Upper lobe of left lung (tissue), 6 donors: ENCODE measurements at regions not wholly inside any gene's neighbourhood (a gene's known extent, or its start where the extent isn't known, plus 50 kb on each side); places are given as distances from the start of the nearest gene placed in this dataset.
"Not testable (repeated sequence)": the region's sequence is repeated elsewhere in the genome, so short reads cannot be mapped to it uniquely, and the experiment has no call there.

ENCODE experiments used
- ATAC-seq, 2 donors: fragments of 200-7000 bp; cut with Tn5 transposase; one replicate each; pipeline ENCODE4 v1.9.1; 2022; ENCODE audit warnings: mild to moderate bottlenecking in 2 of 2, moderate library complexity in 2 of 2; ENCODE audit not compliant: low FRiP score in 2 of 2
- DNase-seq, 2 donors: peaks; one replicate each; pipeline ENCODE4 v3.0.0-alpha.2; 2019 to 2020
- H3K27ac ChIP-seq, 4 donors: fragments of 200-600 bp; sonication (generic); one replicate each; pipeline ENCODE4 v1.5.1; 2016 to 2019
- H3K27me3 ChIP-seq, 4 donors: fragments of 200-600 bp; sonication (generic); one replicate each; pipeline ENCODE4 v1.5.1; 2017 to 2019
- H3K36me3 ChIP-seq, 4 donors: fragments of 200-600 bp; sonication (generic); one replicate each; pipeline ENCODE4 v1.5.1; 2016 to 2019
- H3K4me1 ChIP-seq, 4 donors: fragments of 200-600 bp; sonication (generic); one replicate each; pipeline ENCODE4 v1.5.1; 2018 to 2019
- H3K4me3 ChIP-seq, 4 donors: fragments of 200-600 bp; sonication (generic); one replicate each; pipeline ENCODE4 v1.5.1; 2017 to 2019; ENCODE audit warnings: mild to moderate bottlenecking in 2 of 4, moderate library complexity in 1 of 4
- H3K9me3 ChIP-seq, 4 donors: fragments of 200-600 bp; sonication (generic); one replicate each; pipeline ENCODE4 v1.5.1; 2018 to 2019
- EP300 ChIP-seq, 4 donors: sonication (generic); formaldehyde crosslinking; IDR thresholded peaks; one replicate each; pipeline ENCODE4 v1.5.1; 2017; ENCODE audit warnings: antibody characterized with exemption in 4 of 4, control low read depth in 2 of 4
- POLR2A ChIP-seq, 4 donors: fragments of 450-650 bp; IDR thresholded peaks; one replicate each; pipeline ENCODE4 v1.5.1; 2016 to 2017; ENCODE audit warnings: antibody characterized with exemption in 4 of 4, mild to moderate bottlenecking in 2 of 4
- POLR2AphosphoS5 ChIP-seq, 2 donors: sonication (generic); formaldehyde crosslinking; IDR thresholded peaks; one replicate each; pipeline ENCODE4 v1.5.1; 2017; ENCODE audit warnings: antibody characterized with exemption in 2 of 2
- WGBS, 2 donors: methylation state at CpG; one replicate each; pipeline ENCODE4 v1.1.5; 2017 to 2018; 5-methylcytosine and 5-hydroxymethylcytosine counted together
- TF ChIP-seq, protein P1 (sequence below), 6 experiments: fragments of 450-650 bp in 4 of 6; fragments of 200-600 bp in 2 of 6; sonication (generic) in 2 of 6; IDR thresholded peaks; one replicate each; pipeline ENCODE4 v1.5.1; 2016 to 2019; ENCODE audit warnings: antibody characterized with exemption in 6 of 6
- donor health status: DM: no; HTN: no; CAD: no; lungs with moderate emphysema.
- donor health status: DM: no; HTN: yes; CAD: no; lungs with severe emphysema.

DNA sequence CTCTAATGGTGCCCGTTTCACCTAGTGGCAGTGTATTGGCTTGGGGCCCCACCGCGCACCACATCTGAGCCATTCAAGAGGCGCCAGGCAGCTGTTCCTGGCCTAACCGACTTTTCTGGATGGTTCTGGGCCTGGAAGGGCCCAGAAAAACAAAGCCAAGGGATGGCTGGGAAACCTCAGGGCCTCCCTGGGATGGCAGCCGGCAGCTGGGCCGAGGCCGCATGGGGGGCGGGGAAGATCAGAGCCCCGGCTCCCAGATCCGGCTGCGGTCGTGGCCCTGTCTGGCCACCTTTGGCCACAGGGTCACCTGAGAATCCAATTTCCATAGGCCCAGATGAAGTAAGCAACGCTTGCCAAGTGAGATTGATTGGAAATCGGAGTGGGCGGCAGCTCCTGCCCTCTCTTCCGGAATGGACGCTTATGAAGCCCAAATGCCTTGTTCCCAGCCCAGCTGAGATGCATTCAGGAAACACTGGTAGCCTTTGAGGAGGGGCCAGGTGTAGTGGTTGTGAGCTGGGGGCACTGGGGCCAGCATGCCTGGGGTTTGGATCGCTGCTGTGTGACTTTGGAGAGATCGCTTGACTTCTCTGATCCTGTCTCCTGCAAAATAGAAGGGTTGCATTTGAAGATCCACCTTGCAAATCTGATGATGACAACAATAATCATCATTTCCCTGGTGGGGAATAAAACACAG lies 163.8 kb upstream of the GSE1 start:
- H3K4me3 ChIP-seq: no peak overlapping the region
- H3K4me1 ChIP-seq: peaks cover 14 to 34% (median 21%) of the 10 kb centered on the region in 4 donors
- H3K27ac ChIP-seq: peak overlapping the region in 3 of 4 donors; percentile 18 to 52 (median 36)
- DNase-seq (no peak), ATAC-seq (no peak)
- no peaks in the 10 kb centered on the region for H3K9me3 ChIP-seq
- H3K36me3 ChIP-seq: no peaks in the 10 kb centered on the region
- TF ChIP-seq, protein P1, sequence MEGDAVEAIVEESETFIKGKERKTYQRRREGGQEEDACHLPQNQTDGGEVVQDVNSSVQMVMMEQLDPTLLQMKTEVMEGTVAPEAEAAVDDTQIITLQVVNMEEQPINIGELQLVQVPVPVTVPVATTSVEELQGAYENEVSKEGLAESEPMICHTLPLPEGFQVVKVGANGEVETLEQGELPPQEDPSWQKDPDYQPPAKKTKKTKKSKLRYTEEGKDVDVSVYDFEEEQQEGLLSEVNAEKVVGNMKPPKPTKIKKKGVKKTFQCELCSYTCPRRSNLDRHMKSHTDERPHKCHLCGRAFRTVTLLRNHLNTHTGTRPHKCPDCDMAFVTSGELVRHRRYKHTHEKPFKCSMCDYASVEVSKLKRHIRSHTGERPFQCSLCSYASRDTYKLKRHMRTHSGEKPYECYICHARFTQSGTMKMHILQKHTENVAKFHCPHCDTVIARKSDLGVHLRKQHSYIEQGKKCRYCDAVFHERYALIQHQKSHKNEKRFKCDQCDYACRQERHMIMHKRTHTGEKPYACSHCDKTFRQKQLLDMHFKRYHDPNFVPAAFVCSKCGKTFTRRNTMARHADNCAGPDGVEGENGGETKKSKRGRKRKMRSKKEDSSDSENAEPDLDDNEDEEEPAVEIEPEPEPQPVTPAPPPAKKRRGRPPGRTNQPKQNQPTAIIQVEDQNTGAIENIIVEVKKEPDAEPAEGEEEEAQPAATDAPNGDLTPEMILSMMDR (IDR thresholded peaks at IDR 0.05): no peak
- no peak for TF ChIP-seq EP300 (IDR thresholded peaks at IDR 0.05)
- no peak for TF ChIP-seq POLR2A (IDR thresholded peaks at IDR 0.05)
- TF ChIP-seq POLR2AphosphoS5 (IDR thresholded peaks at IDR 0.05): no peak
- no peaks in the 10 kb centered on the region for H3K27me3 ChIP-seq
- WGBS, 2 donors: 76% methylated on average over 19 to 20 of the region's 20 CpGs

DNA sequence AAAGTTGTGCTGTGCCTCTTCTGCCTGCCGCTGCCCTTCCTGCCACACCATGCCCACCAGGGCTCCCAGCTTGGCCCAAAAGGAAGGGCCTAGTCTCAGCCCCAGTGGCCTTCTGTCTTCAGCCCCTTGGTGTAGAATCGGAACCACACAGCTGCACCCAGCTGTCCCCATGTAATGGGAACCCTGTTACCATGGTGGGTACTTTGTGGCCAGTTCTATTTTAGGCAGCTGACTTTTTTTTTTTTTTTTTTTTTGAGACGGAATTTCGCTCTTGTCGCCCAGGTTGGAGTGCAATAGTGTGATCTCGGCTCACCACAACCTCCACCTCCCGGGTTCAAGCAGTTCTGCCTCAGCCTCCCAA lies 163.3 kb upstream of the GSE1 start:
- DNase-seq (no peak), ATAC-seq (no peak)
- TF ChIP-seq, protein P1 (IDR thresholded peaks at IDR 0.05): no peak
- no peak for TF ChIP-seq POLR2A (IDR thresholded peaks at IDR 0.05)
- no peak for TF ChIP-seq POLR2AphosphoS5 (IDR thresholded peaks at IDR 0.05)
- no peak for TF ChIP-seq EP300 (IDR thresholded peaks at IDR 0.05)
- Histone ChIP-seq H3K9me3 (no peaks in the 10 kb centered on the region), H3K27me3 (no peaks in the 10 kb centered on the region), H3K36me3 (no peaks in the 10 kb centered on the region), H3K4me1 (peaks cover 14 to 34% (median 21%) of the 10 kb centered on the region in 4 donors), H3K27ac (no peak overlapping the region), H3K4me3 (no peak overlapping the region)
- 68 to 76% methylated on average over 2 to 7 of the region's 7 CpGs for WGBS, 2 donors

DNA sequence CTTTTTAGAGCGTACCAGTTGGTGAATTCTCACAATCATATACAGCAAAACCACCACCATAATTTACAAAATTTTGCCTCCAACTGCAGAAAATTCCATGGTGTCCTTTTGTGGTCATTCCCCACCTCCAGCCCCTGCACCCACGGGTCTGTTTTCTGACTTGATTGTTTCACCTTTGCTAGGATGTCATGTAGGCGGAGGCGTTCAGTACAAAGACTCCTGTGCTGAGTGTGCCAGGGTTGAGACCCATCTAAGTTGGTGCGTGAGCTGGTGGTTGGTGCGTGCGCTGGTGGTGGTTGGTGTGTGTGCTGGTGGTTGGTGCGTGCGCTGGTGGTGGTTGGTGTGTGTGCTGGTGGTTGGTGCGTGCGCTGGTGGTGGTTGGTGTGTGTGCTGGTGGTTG lies 162.0 kb upstream of the GSE1 start:
- DNase-seq, H3K36me3 ChIP-seq, H3K9me3 ChIP-seq, H3K27me3 ChIP-seq, ATAC-seq, H3K27ac ChIP-seq, H3K4me3 ChIP-seq: not testable (repeated sequence)
- WGBS, 2 donors: 79 to 82% methylated on average over 9 of the region's 11 CpGs
- H3K4me1 ChIP-seq: peaks cover 14 to 23% (median 20%) of the 10 kb centered on the region in 4 donors

DNA sequence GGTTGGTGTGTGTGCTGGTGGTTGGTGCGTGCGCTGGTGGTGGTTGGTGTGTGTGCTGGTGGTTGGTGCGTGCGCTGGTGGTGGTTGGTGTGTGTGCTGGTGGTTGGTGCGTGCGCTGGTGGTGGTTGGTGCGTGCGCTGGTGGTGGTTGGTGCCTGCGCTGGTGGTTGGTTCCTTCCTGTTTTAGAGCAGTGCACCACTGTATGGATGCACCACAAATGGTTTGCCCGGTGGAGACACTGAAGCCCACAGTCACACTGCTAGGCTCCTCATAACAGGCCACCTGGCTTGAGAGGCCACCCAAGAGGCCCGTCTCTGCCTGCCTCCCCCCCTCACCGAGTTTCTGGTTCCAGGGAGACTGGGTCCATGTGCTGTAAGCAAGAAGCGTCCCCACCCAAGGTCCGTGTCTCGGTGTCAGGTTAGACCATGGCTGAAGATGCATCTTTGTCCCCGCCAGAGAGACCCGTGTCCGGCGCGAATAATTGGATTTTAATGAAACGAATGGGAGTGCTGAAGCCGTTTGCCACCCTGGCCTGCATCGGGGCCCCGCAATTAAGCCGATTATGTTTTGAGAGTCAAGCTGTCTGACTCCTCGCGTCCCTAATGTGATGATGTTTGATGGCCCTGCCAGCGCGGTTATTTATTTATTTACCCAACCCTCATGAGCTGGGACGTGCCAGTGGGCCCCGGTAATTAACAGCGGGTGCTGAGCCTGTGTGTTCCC lies 161.3 kb upstream of the GSE1 start:
- DNase-seq: no peak
- no peaks in the 10 kb centered on the region for H3K27me3 ChIP-seq
- peaks cover 14 to 23% (median 19%) of the 10 kb centered on the region in 4 donors for H3K4me1 ChIP-seq
- no peaks in the 10 kb centered on the region for H3K9me3 ChIP-seq
- TF ChIP-seq, protein P1 (IDR thresholded peaks at IDR 0.05): no peak
- TF ChIP-seq POLR2AphosphoS5 (IDR thresholded peaks at IDR 0.05) (no peak), EP300 (IDR thresholded peaks at IDR 0.05) (no peak), POLR2A (IDR thresholded peaks at IDR 0.05) (no peak)
- H3K36me3 ChIP-seq: no peaks in the 10 kb centered on the region
- no peak for ATAC-seq
- H3K27ac ChIP-seq: no peak overlapping the region
- H3K4me3 ChIP-seq: no peak overlapping the region
- WGBS, 2 donors: 76 to 91% methylated on average over 16 to 30 of the region's 32 CpGs

DNA sequence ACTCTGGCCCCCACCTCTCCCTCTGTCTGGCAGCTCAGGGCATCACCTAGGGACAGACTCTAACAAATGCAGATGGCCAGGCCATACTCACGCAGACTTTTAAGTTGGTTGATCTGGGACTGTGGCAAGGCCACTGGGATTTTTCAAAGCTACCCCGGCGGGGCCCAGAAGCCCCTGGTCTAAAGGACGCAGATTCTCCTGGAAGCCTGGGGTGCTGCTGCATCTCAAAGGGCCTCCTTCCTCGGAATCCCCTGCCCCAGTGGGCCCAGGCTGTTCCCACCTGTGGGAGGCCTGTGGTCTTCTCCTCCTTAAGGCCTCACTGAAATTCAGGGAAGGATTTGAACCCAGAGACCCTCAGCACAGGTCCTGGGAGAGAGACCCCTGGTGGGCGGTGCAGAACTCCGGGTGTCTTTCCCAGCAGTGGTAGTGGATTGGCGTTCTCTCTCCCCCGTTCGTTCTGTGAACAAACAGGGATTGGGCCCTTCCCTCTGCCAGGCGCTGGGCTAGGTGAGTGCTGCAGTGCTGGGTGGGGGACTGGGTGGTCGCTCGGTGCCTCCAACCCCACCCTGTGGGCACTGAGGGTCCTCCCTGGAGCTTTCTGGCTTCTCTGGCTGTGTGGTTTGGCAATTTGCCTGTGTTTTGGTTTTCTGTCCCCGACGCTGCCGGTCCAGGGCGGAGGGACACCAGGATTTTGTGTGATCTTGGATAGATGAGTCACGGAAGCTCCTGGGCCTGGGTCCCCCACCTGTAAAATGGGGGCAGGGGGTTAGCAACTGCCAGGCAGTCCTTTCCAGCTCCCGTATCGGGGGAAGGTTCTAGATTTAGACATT lies 160.5 kb upstream of the GSE1 start:
- Histone ChIP-seq H3K4me1 (peaks cover 14 to 22% (median 19%) of the 10 kb centered on the region in 4 donors), H3K27me3 (no peaks in the 10 kb centered on the region), H3K4me3 (no peak overlapping the region), H3K9me3 (no peaks in the 10 kb centered on the region), H3K27ac (no peak overlapping the region), H3K36me3 (no peaks in the 10 kb centered on the region)
- TF ChIP-seq, protein P1 (IDR thresholded peaks at IDR 0.05): no peak
- TF ChIP-seq POLR2A (IDR thresholded peaks at IDR 0.05): no peak
- TF ChIP-seq POLR2AphosphoS5 (IDR thresholded peaks at IDR 0.05): no peak
- TF ChIP-seq EP300 (IDR thresholded peaks at IDR 0.05): no peak
- ATAC-seq (no peak), DNase-seq (no peak)
- WGBS, 2 donors: 48% methylated on average over 11 to 15 of the region's 20 CpGs
